MCF 10A (cell line): ENCODE measurements at regions not wholly inside any gene's neighbourhood (a gene's known extent, or its start where the extent isn't known, plus 50 kb on each side); places are given as distances from the start of the nearest gene placed in this dataset.
"Not testable (repeated sequence)": the region's sequence is repeated elsewhere in the genome, so short reads cannot be mapped to it uniquely, and the experiment has no call there.

Experiments
- BruUV-seq: library from RNA; stranded (reverse); fragments of 400-500 nt; replicated peaks from 2 replicates; lab custom pipeline; 2021; lab: Mats Ljungman, UMichigan
- CTCF ChIA-PET: fragments of 300-600 bp; sonication (Branson Sonifier 250); formaldehyde crosslinking; extraction: SDS; loops from one replicate; lab custom pipeline; 2021; ENCODE audit warnings: antibody characterized with exemption, inconsistent platforms; lab: Yijun Ruan, JAX
- POLR2A ChIA-PET: fragments of 300-600, 350-650 bp; sonication (Branson Sonifier 250); formaldehyde crosslinking; extraction: SDS; loops from one replicate; lab custom pipeline; 2020; ENCODE audit warnings: antibody characterized with exemption, inconsistent platforms; lab: Yijun Ruan, JAX
- DNase-seq: peaks from one replicate; pipeline ENCODE4 v3.0.0-alpha.2; 2018; ENCODE audit not compliant: unreplicated experiment
- H3K27ac Mint-ChIP-seq: one replicate; pipeline ENCODE4 v1.8.0; 2022; ENCODE audit warnings: mild to moderate bottlenecking, low read depth, mixed read lengths; ENCODE audit not compliant: unreplicated experiment
- H3K27me3 Mint-ChIP-seq: one replicate; pipeline ENCODE4 v1.8.0; 2022; ENCODE audit warnings: mixed read lengths; ENCODE audit not compliant: insufficient read depth, unreplicated experiment
- H3K36me3 Mint-ChIP-seq: one replicate; pipeline ENCODE4 v1.8.0; 2022; ENCODE audit warnings: mild to moderate bottlenecking, moderate library complexity, mixed read lengths; ENCODE audit not compliant: insufficient read depth, unreplicated experiment
- H3K4me1 Mint-ChIP-seq: one replicate; pipeline ENCODE4 v1.8.0; 2022; ENCODE audit warnings: mixed read lengths; ENCODE audit not compliant: insufficient read depth, unreplicated experiment
- H3K4me3 Mint-ChIP-seq: one replicate; pipeline ENCODE4 v1.8.0; 2022; ENCODE audit warnings: mild to moderate bottlenecking, moderate library complexity, mixed read lengths; ENCODE audit not compliant: unreplicated experiment
- H3K9me3 Mint-ChIP-seq: one replicate; pipeline ENCODE4 v1.8.0; 2022; ENCODE audit warnings: mixed read lengths; ENCODE audit not compliant: unreplicated experiment
- CTCF ChIP-seq: fragments of 200-600 bp; IDR thresholded peaks from one replicate; pipeline ENCODE4 v1.8.0; 2022; ENCODE audit warnings: antibody characterized with exemption, mild to moderate bottlenecking; ENCODE audit not compliant: unreplicated experiment
- intact Hi-C: fragments of 100-400 bp; cut with micrococcal nuclease; formaldehyde crosslinking; loops from 2 replicates; pipeline ENCODE4 v1.14.1; 2022

DNA sequence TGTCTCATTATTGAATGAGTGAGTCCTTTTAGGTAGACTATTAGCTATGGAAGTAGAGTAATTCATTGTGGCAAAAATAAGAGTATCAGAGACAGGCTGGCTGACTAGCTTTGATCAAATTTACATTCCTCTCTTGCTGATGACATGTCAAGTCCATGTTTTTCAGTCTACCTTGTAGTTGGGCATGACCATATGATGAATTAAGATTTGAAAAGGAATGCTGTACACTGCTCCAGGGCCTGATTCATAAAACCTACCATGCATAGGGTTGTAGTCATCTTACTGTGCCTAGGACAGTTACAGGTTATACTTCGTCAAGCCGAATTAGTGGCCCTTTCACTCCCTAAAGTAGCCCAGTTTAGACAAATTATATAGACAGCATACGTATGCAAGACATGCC lies 545.7 kb upstream of the MIS18BP1 start:
- POLR2A ChIA-PET, result interaction anchor here (0.7 kb wide), 1 partner anchor 64 kb away, joined by 3 read pairs; no protein-coding TSS in a partner anchor
- Mint-ChIP-seq H3K9me3 (no peaks in the 10 kb centered on the region), H3K4me3 (no peak overlapping the region), H3K36me3 (no peaks in the 10 kb centered on the region), H3K27me3 (no peaks in the 10 kb centered on the region), H3K27ac (no peak overlapping the region), H3K4me1 (no peaks in the 10 kb centered on the region)
- no TSS peak for BruUV-seq
- DNase-seq, result no peak
- CTCF ChIA-PET, result no interaction called here
- TF ChIP-seq CTCF, result no peak
- intact Hi-C loops, result no loop called here

DNA sequence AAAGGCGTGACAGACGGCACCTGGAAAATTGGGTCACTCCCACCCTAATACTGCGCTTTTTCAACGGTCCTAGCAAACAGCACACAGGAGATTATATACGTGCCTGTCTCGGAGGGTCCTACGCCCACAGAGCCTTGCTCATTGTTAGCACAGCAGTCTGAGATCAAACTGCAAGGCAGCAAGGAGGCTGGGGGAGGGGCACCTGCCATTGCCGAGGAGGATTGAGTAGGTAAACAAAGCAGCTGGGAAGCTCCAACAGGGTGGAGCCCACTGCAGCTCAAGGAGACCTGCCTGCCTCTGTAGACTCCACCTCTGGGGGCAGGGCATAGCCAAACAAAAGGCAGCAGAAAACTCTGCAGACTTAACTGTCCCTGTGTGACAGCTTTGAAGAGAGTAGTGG lies 543.0 kb upstream of the MIS18BP1 start:
- H3K9me3 Mint-ChIP-seq, result not testable (repeated sequence)

GRCh38 chr14:45793081-45793480 lies 540.1 kb upstream of the MIS18BP1 start:
- TF ChIP-seq CTCF, result no peak
- H3K27ac Mint-ChIP-seq, result no peak overlapping the region

More for the DNA sequence above, 543.0 kb upstream of the MIS18BP1 start:
- CTCF ChIA-PET, result interaction anchor here (0.7 kb wide), 1 partner anchor 131 kb away, joined by 3 read pairs; no protein-coding TSS in a partner anchor
- DNase-seq, H3K4me3 Mint-ChIP-seq, BruUV-seq, H3K27me3 Mint-ChIP-seq, H3K27ac Mint-ChIP-seq, POLR2A ChIA-PET, H3K36me3 Mint-ChIP-seq, H3K4me1 Mint-ChIP-seq, intact Hi-C loops: not testable (repeated sequence)

GRCh38 chr14:45790293-45790692 lies 537.3 kb upstream of the MIS18BP1 start:
- H3K27ac Mint-ChIP-seq, result no peak overlapping the region
- CTCF ChIA-PET, result interaction anchor here (0.7 kb wide), 1 partner anchor 40 kb away, joined by 3 read pairs; no protein-coding TSS in a partner anchor
- no TSS peak for BruUV-seq
- H3K27me3 Mint-ChIP-seq, result no peaks in the 10 kb centered on the region
- TF ChIP-seq CTCF, result no peak
- peaks cover 3% of the 10 kb centered on the region for H3K4me1 Mint-ChIP-seq
- no peaks in the 10 kb centered on the region for H3K36me3 Mint-ChIP-seq
- POLR2A ChIA-PET, result interaction anchor here (0.6 to 1.0 kb wide), 2 partner anchors 10 to 113 kb away, joined by 3 read pairs; no protein-coding TSS in a partner anchor
- H3K9me3 Mint-ChIP-seq, result no peaks in the 10 kb centered on the region
- intact Hi-C loops, result no loop called here
- no peak overlapping the region for H3K4me3 Mint-ChIP-seq
- no peak for DNase-seq

More at GRCh38 chr14:45793081-45793480, 540.1 kb upstream of the MIS18BP1 start:
- ChIA-PET CTCF (interaction anchor here (0.6 to 0.7 kb wide), 2 partner anchors 438 to 1844 kb away, joined by 3 read pairs; no protein-coding TSS in a partner anchor), POLR2A (no interaction called here)
- H3K9me3 Mint-ChIP-seq, result no peaks in the 10 kb centered on the region
- DNase-seq, result no peak
- no peaks in the 10 kb centered on the region for H3K4me1 Mint-ChIP-seq
- H3K4me3 Mint-ChIP-seq, result no peak overlapping the region
- intact Hi-C loops, result no loop called here
- BruUV-seq, result no TSS peak
- no peaks in the 10 kb centered on the region for H3K36me3 Mint-ChIP-seq
- no peaks in the 10 kb centered on the region for H3K27me3 Mint-ChIP-seq
